ENCODE measurements at regions not wholly inside any gene's neighbourhood (a gene's known extent, or its start where the extent isn't known, plus 50 kb on each side); places are given as distances from the start of the nearest gene placed in this dataset.

GRCh38 chr10:86591436-86591835 lies 62.9 kb upstream of the OPN4 start:
- H3K9me3 ChIP-seq (ENCODE audit: insufficient read depth, low read depth, low read length), result no peaks in the 10 kb centered on the region
- no peaks in the 10 kb centered on the region for H3K36me3 ChIP-seq (ENCODE audit: insufficient read depth, low read length)
- no peaks in the 10 kb centered on the region for H3K79me2 ChIP-seq (ENCODE audit: insufficient read depth, low read length)
- H3K27me3 ChIP-seq (ENCODE audit: insufficient read depth, low read length), result no peaks in the 10 kb centered on the region
- no peak for FAIRE-seq
- Mint-ChIP-seq H3K27ac (ENCODE audit: unreplicated experiment) (no peak overlapping the region), H3K9me3 (ENCODE audit: unreplicated experiment) (peaks cover 4% of the 10 kb centered on the region), H3K27me3 (ENCODE audit: low read depth, unreplicated experiment) (peaks cover 14% of the 10 kb centered on the region), H3K4me3 (ENCODE audit: unreplicated experiment) (no peak overlapping the region), H3K36me3 (ENCODE audit: low read depth, unreplicated experiment) (no peaks in the 10 kb centered on the region), H3K4me1 (ENCODE audit: low read depth, unreplicated experiment) (peaks cover 2% of the 10 kb centered on the region)
- H3K27ac ChIP-seq (ENCODE audit: low read depth, low read length), result no peak overlapping the region
- no peak overlapping the region for H2AFZ ChIP-seq (ENCODE audit: low read depth, low read length)
- TF ChIP-seq CTCF (IDR thresholded peaks at IDR 0.05; ENCODE audit: insufficient read depth, low read depth, low read length) (no peak), EZH2 (IDR thresholded peaks at IDR 0.05; ENCODE audit: insufficient read depth, low read length) (no peak)
- H4K20me1 ChIP-seq (ENCODE audit: insufficient read depth, low read length), result no peaks in the 10 kb centered on the region
- H3K4me3 ChIP-seq (ENCODE audit: insufficient read depth, low read depth, low read length), result no peak overlapping the region
- H3K4me1 ChIP-seq (ENCODE audit: insufficient read depth, low read length), result no peaks in the 10 kb centered on the region
- H3K9ac ChIP-seq (ENCODE audit: low read length), result no peak overlapping the region
- no peak for DNase-seq (ENCODE audit: low read depth)
- H3K4me2 ChIP-seq (ENCODE audit: low read length), result no peak overlapping the region

GRCh38 chr10:86592413-86592812 lies 61.9 kb upstream of the OPN4 start:
- Histone ChIP-seq H3K4me3 (ENCODE audit: insufficient read depth, low read depth, low read length) (no peak overlapping the region), H3K9ac (ENCODE audit: low read length) (no peak overlapping the region), H3K9me3 (ENCODE audit: insufficient read depth, low read depth, low read length) (no peaks in the 10 kb centered on the region), H3K27ac (ENCODE audit: low read depth, low read length) (no peak overlapping the region), H3K27me3 (ENCODE audit: insufficient read depth, low read length) (no peaks in the 10 kb centered on the region), H3K4me1 (ENCODE audit: insufficient read depth, low read length) (no peaks in the 10 kb centered on the region), H4K20me1 (ENCODE audit: insufficient read depth, low read length) (no peaks in the 10 kb centered on the region), H3K4me2 (ENCODE audit: low read length) (no peak overlapping the region), H3K79me2 (ENCODE audit: insufficient read depth, low read length) (no peaks in the 10 kb centered on the region), H3K36me3 (ENCODE audit: insufficient read depth, low read length) (no peaks in the 10 kb centered on the region), H2AFZ (ENCODE audit: low read depth, low read length) (no peak overlapping the region)
- Mint-ChIP-seq H3K4me1 (ENCODE audit: low read depth, unreplicated experiment) (peaks cover 2% of the 10 kb centered on the region), H3K27ac (ENCODE audit: unreplicated experiment) (no peak overlapping the region), H3K9me3 (ENCODE audit: unreplicated experiment) (peaks cover 4% of the 10 kb centered on the region), H3K27me3 (ENCODE audit: low read depth, unreplicated experiment) (peaks cover 19% of the 10 kb centered on the region), H3K36me3 (ENCODE audit: low read depth, unreplicated experiment) (no peaks in the 10 kb centered on the region), H3K4me3 (ENCODE audit: unreplicated experiment) (no peak overlapping the region)
- no peak for TF ChIP-seq EZH2 (IDR thresholded peaks at IDR 0.05; ENCODE audit: insufficient read depth, low read length)
- TF ChIP-seq CTCF (IDR thresholded peaks at IDR 0.05; ENCODE audit: insufficient read depth, low read depth, low read length), result no peak
- DNase-seq (ENCODE audit: low read depth) (no peak), FAIRE-seq (no peak)

- peak; percentile 39 for DNase-seq (ENCODE audit: low read depth)
These were observed 59.8 kb upstream of the OPN4 start for GRCh38 chr10:86594535-86594934.

More at GRCh38 chr10:86594535-86594934, 59.8 kb upstream of the OPN4 start:
- H3K9me3 Mint-ChIP-seq (ENCODE audit: unreplicated experiment), result peaks cover 4% of the 10 kb centered on the region
- H3K27me3 Mint-ChIP-seq (ENCODE audit: low read depth, unreplicated experiment), result peaks cover 22% of the 10 kb centered on the region
- no peaks in the 10 kb centered on the region for H3K79me2 ChIP-seq (ENCODE audit: insufficient read depth, low read length)
- no peak overlapping the region for H3K4me3 Mint-ChIP-seq (ENCODE audit: unreplicated experiment)
- H3K4me1 Mint-ChIP-seq (ENCODE audit: low read depth, unreplicated experiment), result peaks cover 4% of the 10 kb centered on the region
- no peak overlapping the region for H3K27ac ChIP-seq (ENCODE audit: low read depth, low read length)
- H3K4me2 ChIP-seq (ENCODE audit: low read length), result no peak overlapping the region
- H3K4me3 ChIP-seq (ENCODE audit: insufficient read depth, low read depth, low read length), result no peak overlapping the region
- H3K9me3 ChIP-seq (ENCODE audit: insufficient read depth, low read depth, low read length), result no peaks in the 10 kb centered on the region
- no peaks in the 10 kb centered on the region for H3K36me3 ChIP-seq (ENCODE audit: insufficient read depth, low read length)
- FAIRE-seq, result no peak
- no peaks in the 10 kb centered on the region for H3K36me3 Mint-ChIP-seq (ENCODE audit: low read depth, unreplicated experiment)
- H3K27me3 ChIP-seq (ENCODE audit: insufficient read depth, low read length), result no peaks in the 10 kb centered on the region
- H3K4me1 ChIP-seq (ENCODE audit: insufficient read depth, low read length), result no peaks in the 10 kb centered on the region
- H2AFZ ChIP-seq (ENCODE audit: low read depth, low read length), result no peak overlapping the region
- TF ChIP-seq CTCF (IDR thresholded peaks at IDR 0.05; ENCODE audit: insufficient read depth, low read depth, low read length) (no peak), EZH2 (IDR thresholded peaks at IDR 0.05; ENCODE audit: insufficient read depth, low read length) (no peak)
- no peaks in the 10 kb centered on the region for H4K20me1 ChIP-seq (ENCODE audit: insufficient read depth, low read length)
- H3K9ac ChIP-seq (ENCODE audit: low read length), result no peak overlapping the region
- peak overlapping the region; percentile 83 for H3K27ac Mint-ChIP-seq (ENCODE audit: unreplicated experiment)

Data from astrocyte (in vitro differentiated cells and primary cell).